ENCODE measurements at regions not wholly inside any gene's neighbourhood (a gene's known extent, or its start where the extent isn't known, plus 50 kb on each side); places are given as distances from the start of the nearest gene placed in this dataset.
"Not testable (repeated sequence)": the region's sequence is repeated elsewhere in the genome, so short reads cannot be mapped to it uniquely, and the experiment has no call there.

GRCh38 chr16:65365732-65366715 lies 244.2 kb upstream of the CDH11 start:
- no peak for DNase-seq (ENCODE audit: low spot score)

- not testable (repeated sequence) for DNase-seq (ENCODE audit: low spot score)
Measured at GRCh38 chr16:65356721-65357120, 234.9 kb upstream of the CDH11 start.

GRCh38 chr16:65355706-65356105 lies 233.8 kb upstream of the CDH11 start:
- DNase-seq (ENCODE audit: low spot score), result no peak

- DNase-seq (ENCODE audit: low spot score), result no peak
Measured at GRCh38 chr16:65353183-65353582, 231.3 kb upstream of the CDH11 start.

GRCh38 chr16:65349626-65350025 lies 227.8 kb upstream of the CDH11 start:
- no peak for DNase-seq (ENCODE audit: low spot score)

GRCh38 chr16:65343556-65343955 lies 221.7 kb upstream of the CDH11 start:
- no peak for DNase-seq (ENCODE audit: low spot score)

- no peak for DNase-seq (ENCODE audit: low spot score)
Measured at GRCh38 chr16:65342231-65342866, 220.5 kb upstream of the CDH11 start.

- DNase-seq (ENCODE audit: low spot score), result no peak
Measured at GRCh38 chr16:65339062-65339461, 217.2 kb upstream of the CDH11 start.

- DNase-seq (ENCODE audit: low spot score), result no peak
Measured at GRCh38 chr16:65336160-65336559, 214.3 kb upstream of the CDH11 start.

- DNase-seq (ENCODE audit: low spot score), result no peak
Measured at GRCh38 chr16:65334081-65334480, 212.2 kb upstream of the CDH11 start.

- no peak for DNase-seq (ENCODE audit: low spot score)
Measured at GRCh38 chr16:65333283-65333682, 211.4 kb upstream of the CDH11 start.

- no peak for DNase-seq (ENCODE audit: low spot score)
Measured at GRCh38 chr16:65327346-65327745, 205.5 kb upstream of the CDH11 start.

- no peak for DNase-seq (ENCODE audit: low spot score)
Measured at GRCh38 chr16:65323655-65324237, 201.9 kb upstream of the CDH11 start.

GRCh38 chr16:65319621-65320231 lies 197.9 kb upstream of the CDH11 start:
- no peak for DNase-seq (ENCODE audit: low spot score)

GRCh38 chr16:65318590-65319257 lies 196.9 kb upstream of the CDH11 start:
- no peak for DNase-seq (ENCODE audit: low spot score)

GRCh38 chr16:65318138-65318537 lies 196.3 kb upstream of the CDH11 start:
- no peak for DNase-seq (ENCODE audit: low spot score)

GRCh38 chr16:65316808-65317207 lies 194.9 kb upstream of the CDH11 start:
- DNase-seq (ENCODE audit: low spot score), result no peak

GRCh38 chr16:65315081-65315780 lies 193.4 kb upstream of the CDH11 start:
- no peak for DNase-seq (ENCODE audit: low spot score)

- no peak for DNase-seq (ENCODE audit: low spot score)
Measured at GRCh38 chr16:65314627-65315008, 192.8 kb upstream of the CDH11 start.

- DNase-seq (ENCODE audit: low spot score), result no peak
Measured at GRCh38 chr16:65313936-65314626, 192.2 kb upstream of the CDH11 start.

GRCh38 chr16:65312795-65313194 lies 190.9 kb upstream of the CDH11 start:
- DNase-seq (ENCODE audit: low spot score), result no peak
